Endothelial cell of umbilical vein (primary cell): ENCODE measurements at regions not wholly inside any gene's neighbourhood (a gene's known extent, or its start where the extent isn't known, plus 50 kb on each side); places are given as distances from the start of the nearest gene placed in this dataset.

Source experiments
- BruUV-seq: library from RNA; stranded (reverse); fragments of 400-500 nt; replicated peaks from 2 replicates; lab custom pipeline; 2021; lab: Mats Ljungman, UMichigan
- CTCF ChIA-PET: fragments of 300-600, 350-600 bp; sonication (Branson Sonifier 250); formaldehyde crosslinking; loops from one replicate; lab custom pipeline; 2021; ENCODE audit warnings: antibody characterized with exemption, inconsistent platforms; lab: Charles Lee
- POLR2A ChIA-PET: fragments of 300-600, 350-600 bp; sonication (Branson Sonifier 250); formaldehyde crosslinking; loops from one replicate; lab custom pipeline; 2021; ENCODE audit warnings: antibody characterized with exemption, inconsistent platforms; lab: Charles Lee
- DNase-seq: peaks from one replicate; pipeline ENCODE4 v3.0.0-alpha.2; 2011; ENCODE audit warnings: low read depth, low spot score
- FAIRE-seq: peaks from 2 replicates; lab custom pipeline; 2011; peaks lifted over from hg19 to GRCh38; lab: Jason Lieb, UNC
- H2AFZ ChIP-seq: 2 replicates; pipeline ENCODE4 v1.6.0; 2012; ENCODE audit warnings: low read depth, low read length, control low read depth, inconsistent platforms
- H3K27ac ChIP-seq: 2 replicates; pipeline ENCODE4 v1.5.1; 2011; ENCODE audit warnings: low read depth, mild to moderate bottlenecking, control low read depth, low read length, moderate library complexity; ENCODE audit not compliant: insufficient read depth
- H3K27me3 ChIP-seq, 2 experiments: 2 replicates each; pipeline versions ENCODE4 v1.6.0 to v1.6.1; 2011; ENCODE audit warnings: low read length in 2 of 2, mixed read lengths in 1 of 2; ENCODE audit not compliant: control insufficient read depth in 2 of 2, insufficient read depth in 2 of 2
- H3K36me3 ChIP-seq, 2 experiments: 2 replicates in 1 of 2; 3 replicates in 1 of 2; pipeline ENCODE4 v1.5.1; 2011; ENCODE audit warnings: low read length in 2 of 2, mild to moderate bottlenecking in 1 of 2, moderate library complexity in 1 of 2; ENCODE audit not compliant: control insufficient read depth in 2 of 2, insufficient read depth in 2 of 2; ENCODE audit errors: extremely low read depth in 1 of 2
- H3K4me1 ChIP-seq: 3 replicates; pipeline ENCODE4 v1.5.1; 2011; ENCODE audit warnings: mild to moderate bottlenecking, low read length; ENCODE audit not compliant: control insufficient read depth, insufficient read depth; ENCODE audit errors: extremely low read depth
- H3K4me2 ChIP-seq: 2 replicates; pipeline ENCODE4 v1.6.1; 2011; ENCODE audit warnings: low read length, control low read depth, mixed read lengths; ENCODE audit not compliant: insufficient read depth
- H3K4me3 ChIP-seq, 3 experiments: fragments of 200-600 bp in 1 of 3; sonication (generic), shearing (Covaris generic) in 1 of 3; replicated peaks in 1 of 3; 2 replicates each; pipeline ENCODE4 v1.5.1; 2011 to 2016; ENCODE audit warnings: control low read depth in 3 of 3, low read length in 3 of 3, mild to moderate bottlenecking in 2 of 3, inconsistent platforms in 1 of 3, low read depth in 1 of 3, moderate library complexity in 1 of 3; ENCODE audit not compliant: insufficient read depth in 1 of 3
- H3K79me2 ChIP-seq: 2 replicates; pipeline ENCODE4 v1.6.0; 2012; ENCODE audit warnings: low read length, inconsistent platforms; ENCODE audit not compliant: control insufficient read depth, insufficient read depth
- H3K9ac ChIP-seq: replicated peaks from 2 replicates; pipeline ENCODE3; 2011; ENCODE audit warnings: low read length, control low read depth; ENCODE audit not compliant: insufficient read depth; ENCODE audit errors: extremely low read depth
- H3K9me1 ChIP-seq: replicated peaks from 3 replicates; pipeline ENCODE4 v1.6.0; 2011; ENCODE audit warnings: mild to moderate bottlenecking, low read length; ENCODE audit not compliant: control insufficient read depth, insufficient read depth; ENCODE audit errors: extremely low read depth
- H3K9me3 ChIP-seq: replicated peaks from 2 replicates; pipeline ENCODE4 v1.5.1; 2012; ENCODE audit warnings: low read length, inconsistent platforms; ENCODE audit not compliant: control insufficient read depth, insufficient read depth
- H4K20me1 ChIP-seq: replicated peaks from 2 replicates; pipeline ENCODE3; 2011; ENCODE audit warnings: mild to moderate bottlenecking, low read length; ENCODE audit not compliant: control insufficient read depth, insufficient read depth; ENCODE audit errors: extremely low read depth
- CTCF ChIP-seq, 2 donors: IDR thresholded peaks; 1 replicate in 1 of 2; 2 replicates in 1 of 2; pipeline ENCODE4 v1.5.1; 2011; ENCODE audit warnings: low read length in 2 of 2, mild to moderate bottlenecking in 2 of 2, moderate library complexity in 2 of 2, control low read depth in 1 of 2, inconsistent platforms in 1 of 2, low read depth in 1 of 2; ENCODE audit not compliant: insufficient read depth in 1 of 2; ENCODE audit errors: extremely low read depth in 1 of 2
- EZH2 ChIP-seq: IDR thresholded peaks from 2 replicates; pipeline ENCODE4 v1.6.1; 2012; ENCODE audit warnings: borderline replicate concordance, low read depth, mild to moderate bottlenecking, moderate library complexity, low read length, inconsistent platforms; ENCODE audit not compliant: severe bottlenecking
- FOS ChIP-seq: IDR thresholded peaks from 2 replicates; pipeline ENCODE4 v1.6.1; 2011; ENCODE audit warnings: mild to moderate bottlenecking, low read length, moderate library complexity, borderline replicate concordance; ENCODE audit not compliant: insufficient read depth
- JUN ChIP-seq: IDR thresholded peaks from 2 replicates; pipeline ENCODE4 v1.6.1; 2011; ENCODE audit warnings: borderline replicate concordance, low read depth; ENCODE audit not compliant: insufficient read length, insufficient read depth
- MYC ChIP-seq: IDR thresholded peaks from one replicate; pipeline ENCODE4 v1.6.1; 2011; ENCODE audit warnings: mild to moderate bottlenecking, low read depth, low read length
- POLR2A ChIP-seq: IDR thresholded peaks from 2 replicates; pipeline ENCODE4 v1.6.1; 2012; ENCODE audit warnings: low read depth, mild to moderate bottlenecking, control low read depth, low read length
- POLR2AphosphoS5 ChIP-seq: IDR thresholded peaks from 2 replicates; pipeline ENCODE4 v1.6.1; 2012; ENCODE audit warnings: low read depth, mild to moderate bottlenecking, control low read depth, low read length, moderate library complexity; ENCODE audit not compliant: insufficient read depth
- dilution Hi-C: fragments of 300-500 bp; cut with MboI; formaldehyde crosslinking; loops from one replicate; pipeline ENCODE4 v1.15.0; 2019; ENCODE audit warnings: low sequenced_read_pairs; ENCODE audit not compliant: extremely low pct_ligation_motif_present
- intact Hi-C: fragments of 100-400 bp; cut with micrococcal nuclease; formaldehyde crosslinking; loops from one replicate; pipeline ENCODE4 v1.10.0; 2022
- TF ChIP-seq, protein P1 (sequence below): IDR thresholded peaks from 2 replicates; pipeline ENCODE4 v1.6.1; 2011; ENCODE audit not compliant: insufficient read depth, insufficient read length

DNA sequence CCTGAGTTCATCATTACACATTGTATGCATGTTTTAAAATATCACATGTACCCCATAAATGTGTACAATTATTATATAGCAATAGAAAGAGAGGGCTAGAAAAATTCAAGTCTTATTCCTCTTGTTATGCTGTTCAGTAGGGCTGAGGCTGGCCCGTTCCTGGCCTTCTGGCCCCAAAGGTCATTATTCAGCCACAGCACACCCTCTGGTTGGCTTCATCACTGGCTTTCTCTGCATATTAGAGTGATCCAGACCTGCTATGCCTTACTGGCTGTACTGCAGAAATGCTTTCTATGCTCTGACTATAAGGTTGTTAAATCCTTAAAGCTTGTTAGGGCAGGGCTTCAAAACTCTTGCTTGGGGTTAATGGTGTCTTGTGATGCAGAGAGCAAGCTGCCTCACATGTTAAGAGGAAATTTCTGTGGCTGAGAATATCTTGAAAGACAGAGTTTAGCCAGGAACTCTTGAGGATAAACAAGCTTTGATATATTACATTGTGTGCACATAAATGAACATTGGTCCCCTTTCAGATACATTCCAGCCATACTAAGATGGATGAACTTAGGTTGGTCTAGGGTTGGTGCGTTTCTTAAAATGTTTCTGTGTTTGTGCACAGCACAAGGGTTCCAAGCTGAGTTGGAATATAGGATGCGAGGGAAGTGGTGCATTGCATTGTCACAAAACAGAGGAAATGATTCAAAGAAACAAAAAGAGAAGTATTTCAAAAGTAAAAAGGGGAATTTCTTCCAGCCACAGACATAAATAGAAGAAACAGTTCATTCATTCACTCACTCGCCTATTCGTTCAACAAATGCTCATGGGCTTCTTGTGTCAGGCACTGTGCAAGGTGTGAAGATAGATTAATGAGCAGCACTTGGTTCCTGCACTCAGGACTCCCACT, 61.6 kb upstream of the WDR11 start:
- no peak for DNase-seq
- Histone ChIP-seq H3K79me2 (no peaks in the 10 kb centered on the region), H3K4me3 (no peak overlapping the region), H3K9me1 (no peaks in the 10 kb centered on the region), H3K4me1 (peaks cover 3% of the 10 kb centered on the region), H3K36me3 (no peaks in the 10 kb centered on the region), H3K4me2 (no peak overlapping the region), H3K27me3 (no peaks in the 10 kb centered on the region), H3K9ac (no peak overlapping the region), H4K20me1 (no peaks in the 10 kb centered on the region), H3K27ac (no peak overlapping the region), H3K9me3 (no peaks in the 10 kb centered on the region), H2AFZ (no peak overlapping the region)
- dilution Hi-C loops (no loop called here), intact Hi-C loops (no loop called here)
- no TSS peak for BruUV-seq
- CTCF ChIA-PET = no interaction called here
- POLR2A ChIA-PET = no interaction called here
- peak; percentile 8 for FAIRE-seq
- no peak for TF ChIP-seq MYC
- no peak for TF ChIP-seq POLR2A
- no peak for TF ChIP-seq CTCF (IDR thresholded peaks at IDR 0.05; ENCODE audit: extremely low read depth in 1 of 2, insufficient read depth in 1 of 2, low read depth in 1 of 2, low read length in 2 of 2)
- no peak for TF ChIP-seq JUN
- TF ChIP-seq, protein P1, sequence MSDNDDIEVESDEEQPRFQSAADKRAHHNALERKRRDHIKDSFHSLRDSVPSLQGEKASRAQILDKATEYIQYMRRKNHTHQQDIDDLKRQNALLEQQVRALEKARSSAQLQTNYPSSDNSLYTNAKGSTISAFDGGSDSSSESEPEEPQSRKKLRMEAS = no peak
- no peak for TF ChIP-seq EZH2
- TF ChIP-seq POLR2AphosphoS5 = no peak
- TF ChIP-seq FOS = no peak
